Upper lobe of right lung (tissue), 1 donor: ENCODE measurements at regions not wholly inside any gene's neighbourhood (a gene's known extent, or its start where the extent isn't known, plus 50 kb on each side); places are given as distances from the start of the nearest gene placed in this dataset.
"Not testable (repeated sequence)": the region's sequence is repeated elsewhere in the genome, so short reads cannot be mapped to it uniquely, and the experiment has no call there.

Experiments
- ATAC-seq: fragments of 200-7000 bp; cut with Tn5 transposase; one replicate; pipeline ENCODE4 v1.9.1; 2020; ENCODE audit warnings: mild to moderate bottlenecking, moderate library complexity
- DNase-seq: peaks from one replicate; pipeline ENCODE4 v3.0.0-alpha.2; 2020
- H3K27ac ChIP-seq: fragments of 200-600 bp; one replicate; pipeline ENCODE4 v1.8.0; 2022
- H3K27me3 ChIP-seq: fragments of 200-600 bp; one replicate; pipeline ENCODE4 v1.8.0; 2022; ENCODE audit warnings: mild to moderate bottlenecking
- H3K36me3 ChIP-seq: fragments of 200-600 bp; one replicate; pipeline ENCODE4 v1.8.0; 2022
- H3K4me1 ChIP-seq: fragments of 200-600 bp; one replicate; pipeline ENCODE4 v1.8.0; 2022
- H3K4me3 ChIP-seq: fragments of 200-600 bp; one replicate; pipeline ENCODE4 v1.8.0; 2022; ENCODE audit warnings: mild to moderate bottlenecking
- H3K9me3 ChIP-seq: fragments of 200-600 bp; one replicate; pipeline ENCODE4 v1.8.0; 2022
- intact Hi-C: fragments of 100-400 bp; cut with DNase I; formaldehyde crosslinking; loops from one replicate; pipeline ENCODE4 v1.11.0; 2022
- TF ChIP-seq, protein P1 (sequence below): fragments of 200-600 bp; IDR thresholded peaks from one replicate; pipeline ENCODE4 v1.8.0; 2022; ENCODE audit warnings: antibody characterized with exemption
- donor health status: DM: no; HTN: yes; CAD: no; lungs with severe emphysema.

GRCh38 chr11:25449091-25449490, 882.8 kb upstream of the ANO3 start:
- TF ChIP-seq, protein P1, sequence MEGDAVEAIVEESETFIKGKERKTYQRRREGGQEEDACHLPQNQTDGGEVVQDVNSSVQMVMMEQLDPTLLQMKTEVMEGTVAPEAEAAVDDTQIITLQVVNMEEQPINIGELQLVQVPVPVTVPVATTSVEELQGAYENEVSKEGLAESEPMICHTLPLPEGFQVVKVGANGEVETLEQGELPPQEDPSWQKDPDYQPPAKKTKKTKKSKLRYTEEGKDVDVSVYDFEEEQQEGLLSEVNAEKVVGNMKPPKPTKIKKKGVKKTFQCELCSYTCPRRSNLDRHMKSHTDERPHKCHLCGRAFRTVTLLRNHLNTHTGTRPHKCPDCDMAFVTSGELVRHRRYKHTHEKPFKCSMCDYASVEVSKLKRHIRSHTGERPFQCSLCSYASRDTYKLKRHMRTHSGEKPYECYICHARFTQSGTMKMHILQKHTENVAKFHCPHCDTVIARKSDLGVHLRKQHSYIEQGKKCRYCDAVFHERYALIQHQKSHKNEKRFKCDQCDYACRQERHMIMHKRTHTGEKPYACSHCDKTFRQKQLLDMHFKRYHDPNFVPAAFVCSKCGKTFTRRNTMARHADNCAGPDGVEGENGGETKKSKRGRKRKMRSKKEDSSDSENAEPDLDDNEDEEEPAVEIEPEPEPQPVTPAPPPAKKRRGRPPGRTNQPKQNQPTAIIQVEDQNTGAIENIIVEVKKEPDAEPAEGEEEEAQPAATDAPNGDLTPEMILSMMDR, result no peak
- DNase-seq (no peak), ATAC-seq (no peak)
- H3K27me3 ChIP-seq, result no peaks in the 10 kb centered on the region
- H3K27ac ChIP-seq, result no peak overlapping the region
- intact Hi-C loops, result no loop called here
- no peaks in the 10 kb centered on the region for H3K9me3 ChIP-seq
- H3K4me1 ChIP-seq, result no peaks in the 10 kb centered on the region
- no peak overlapping the region for H3K4me3 ChIP-seq
- H3K36me3 ChIP-seq, result no peaks in the 10 kb centered on the region

DNA sequence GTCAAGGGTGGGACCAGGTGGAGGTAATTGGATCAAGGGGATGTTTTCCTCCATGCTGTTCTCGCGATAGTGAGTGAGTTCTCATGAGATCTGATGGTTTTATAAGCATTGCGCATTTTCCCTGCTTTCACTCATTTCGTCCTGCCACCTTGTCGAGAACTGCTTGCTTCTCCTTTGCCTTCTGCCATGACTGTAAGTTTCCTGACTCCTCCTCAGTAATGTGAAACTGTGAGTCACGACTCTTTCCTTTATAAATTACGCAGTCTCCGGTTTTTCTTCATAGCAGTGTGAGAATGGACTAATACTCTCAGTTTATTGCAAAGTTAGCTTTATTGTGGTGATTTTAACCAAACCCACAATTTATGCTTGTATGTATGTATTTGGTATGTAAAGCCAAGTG, 878.5 kb upstream of the ANO3 start:
- TF ChIP-seq, protein P1, result no peak
- Histone ChIP-seq H3K4me1 (no peaks in the 10 kb centered on the region), H3K4me3 (no peak overlapping the region), H3K36me3 (no peaks in the 10 kb centered on the region), H3K27ac (no peak overlapping the region), H3K9me3 (no peaks in the 10 kb centered on the region), H3K27me3 (no peaks in the 10 kb centered on the region)
- DNase-seq, result no peak
- ATAC-seq, result no peak
- intact Hi-C loops, result no loop called here

GRCh38 chr11:25456211-25456610, 875.7 kb upstream of the ANO3 start:
- H3K4me1 ChIP-seq, result no peaks in the 10 kb centered on the region
- intact Hi-C loops, result no loop called here
- DNase-seq, result no peak
- no peaks in the 10 kb centered on the region for H3K27me3 ChIP-seq
- H3K4me3 ChIP-seq, result no peak overlapping the region
- no peak for ATAC-seq
- H3K27ac ChIP-seq, result no peak overlapping the region
- TF ChIP-seq, protein P1, result no peak
- H3K36me3 ChIP-seq, result no peaks in the 10 kb centered on the region
- no peaks in the 10 kb centered on the region for H3K9me3 ChIP-seq

- DNase-seq (no peak), ATAC-seq (no peak)
- no peak overlapping the region for H3K4me3 ChIP-seq
- H3K36me3 ChIP-seq, result no peaks in the 10 kb centered on the region
- H3K27me3 ChIP-seq, result no peaks in the 10 kb centered on the region
- H3K27ac ChIP-seq, result no peak overlapping the region
- TF ChIP-seq, protein P1, result no peak
- H3K4me1 ChIP-seq, result no peaks in the 10 kb centered on the region
- intact Hi-C loops, result no loop called here
- no peaks in the 10 kb centered on the region for H3K9me3 ChIP-seq
These were observed 847.9 kb upstream of the ANO3 start for GRCh38 chr11:25483915-25484635.

- intact Hi-C loops, result no loop called here
- Histone ChIP-seq H3K27ac (no peak overlapping the region), H3K4me1 (no peaks in the 10 kb centered on the region), H3K36me3 (no peaks in the 10 kb centered on the region), H3K9me3 (no peaks in the 10 kb centered on the region), H3K27me3 (no peaks in the 10 kb centered on the region), H3K4me3 (no peak overlapping the region)
- ATAC-seq (no peak), DNase-seq (no peak)
- TF ChIP-seq, protein P1, result no peak
These were observed 846.6 kb upstream of the ANO3 start for GRCh38 chr11:25485315-25485714.

GRCh38 chr11:25486338-25486737, 845.6 kb upstream of the ANO3 start:
- H3K36me3 ChIP-seq, H3K4me3 ChIP-seq, ATAC-seq, H3K9me3 ChIP-seq, H3K4me1 ChIP-seq, intact Hi-C loops, DNase-seq, H3K27me3 ChIP-seq, H3K27ac ChIP-seq: not testable (repeated sequence)

- H3K9me3 ChIP-seq, H3K27ac ChIP-seq, ATAC-seq, DNase-seq, intact Hi-C loops, H3K36me3 ChIP-seq, H3K27me3 ChIP-seq, H3K4me3 ChIP-seq, H3K4me1 ChIP-seq: not testable (repeated sequence)
These were observed 843.8 kb upstream of the ANO3 start for GRCh38 chr11:25488176-25488575.

DNA sequence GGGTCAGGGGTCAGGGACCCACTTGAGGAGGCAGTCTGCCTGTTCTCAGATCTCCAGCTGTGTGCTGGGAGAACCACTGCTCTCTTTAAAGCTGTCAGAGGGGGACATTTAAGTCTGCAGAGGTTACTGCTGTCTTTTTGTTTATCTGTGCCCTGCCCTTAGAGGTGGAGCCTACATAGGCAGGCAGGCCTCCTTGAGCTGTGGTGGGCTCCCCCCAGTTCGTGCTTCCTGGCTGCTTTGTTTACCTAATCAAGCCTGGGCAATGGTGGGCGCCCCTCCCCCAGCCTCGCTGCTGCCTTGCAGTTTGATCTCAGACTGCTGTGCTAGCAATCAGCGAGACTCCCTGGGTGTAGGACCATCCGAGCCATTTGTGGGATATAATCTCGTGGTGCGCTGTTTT, 830.5 kb upstream of the ANO3 start:
- intact Hi-C loops, DNase-seq, H3K4me3 ChIP-seq, H3K9me3 ChIP-seq, H3K27ac ChIP-seq, H3K4me1 ChIP-seq, H3K36me3 ChIP-seq, H3K27me3 ChIP-seq, ATAC-seq: not testable (repeated sequence)
